ENCODE measurements at regions not wholly inside any gene's neighbourhood (a gene's known extent, or its start where the extent isn't known, plus 50 kb on each side); places are given as distances from the start of the nearest gene placed in this dataset.

DNA sequence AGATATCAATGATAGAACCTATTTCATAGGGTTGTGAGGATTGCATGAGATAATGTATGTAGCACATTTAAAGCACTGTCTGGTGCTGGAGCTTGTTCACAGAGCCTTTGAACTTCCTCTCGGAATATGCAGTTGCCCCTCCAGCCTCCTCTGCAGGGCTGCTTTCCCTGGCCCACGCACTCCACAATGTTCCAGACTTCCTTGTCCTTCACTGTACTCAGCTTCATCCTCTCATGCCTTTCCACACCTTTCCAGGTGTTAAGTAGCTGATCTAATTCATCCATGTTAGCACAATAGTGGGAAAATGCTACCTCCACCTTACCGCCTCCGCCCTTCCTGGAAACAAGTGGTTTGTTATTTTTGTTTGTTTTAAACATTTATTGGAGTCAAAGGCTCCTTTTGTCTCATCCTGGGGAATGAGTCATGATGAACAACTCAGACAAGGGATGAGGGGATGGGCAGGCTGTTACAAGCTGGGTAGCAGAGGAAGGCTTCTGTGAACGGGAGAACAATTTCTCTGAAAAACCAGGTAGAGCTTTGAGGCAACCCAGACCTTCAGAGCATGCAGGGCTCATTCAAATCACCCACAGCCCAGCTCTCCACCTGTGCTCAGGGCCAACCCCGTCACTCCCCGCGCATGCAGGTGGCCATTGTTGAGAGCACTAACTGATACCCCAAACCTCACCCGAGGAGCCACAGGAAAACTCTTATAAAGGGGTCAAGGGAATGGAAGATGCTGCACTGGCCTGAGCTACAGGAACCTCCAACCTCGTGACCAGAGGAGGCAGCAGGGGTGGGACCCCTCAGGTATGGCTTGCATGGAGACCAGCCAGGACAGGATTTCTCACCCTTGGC lies 84.9 kb upstream of the TBL1X start:
- TF ChIP-seq, protein P1, sequence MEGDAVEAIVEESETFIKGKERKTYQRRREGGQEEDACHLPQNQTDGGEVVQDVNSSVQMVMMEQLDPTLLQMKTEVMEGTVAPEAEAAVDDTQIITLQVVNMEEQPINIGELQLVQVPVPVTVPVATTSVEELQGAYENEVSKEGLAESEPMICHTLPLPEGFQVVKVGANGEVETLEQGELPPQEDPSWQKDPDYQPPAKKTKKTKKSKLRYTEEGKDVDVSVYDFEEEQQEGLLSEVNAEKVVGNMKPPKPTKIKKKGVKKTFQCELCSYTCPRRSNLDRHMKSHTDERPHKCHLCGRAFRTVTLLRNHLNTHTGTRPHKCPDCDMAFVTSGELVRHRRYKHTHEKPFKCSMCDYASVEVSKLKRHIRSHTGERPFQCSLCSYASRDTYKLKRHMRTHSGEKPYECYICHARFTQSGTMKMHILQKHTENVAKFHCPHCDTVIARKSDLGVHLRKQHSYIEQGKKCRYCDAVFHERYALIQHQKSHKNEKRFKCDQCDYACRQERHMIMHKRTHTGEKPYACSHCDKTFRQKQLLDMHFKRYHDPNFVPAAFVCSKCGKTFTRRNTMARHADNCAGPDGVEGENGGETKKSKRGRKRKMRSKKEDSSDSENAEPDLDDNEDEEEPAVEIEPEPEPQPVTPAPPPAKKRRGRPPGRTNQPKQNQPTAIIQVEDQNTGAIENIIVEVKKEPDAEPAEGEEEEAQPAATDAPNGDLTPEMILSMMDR (optimal IDR thresholded peaks at IDR 0.05 in 1 of 3, IDR thresholded peaks at IDR 0.05 in 1 of 3, conservative IDR thresholded peaks at IDR 0.05 in 1 of 3; ENCODE audit: extremely low read depth in 1 of 3, insufficient read depth in 2 of 3, low read length in 3 of 3): no peak
- TF ChIP-seq EZH2 (IDR thresholded peaks at IDR 0.05; ENCODE audit: low read length): no peak

Measured in keratinocyte (primary cell).